HepG2 (cell line): ENCODE measurements at regions not wholly inside any gene's neighbourhood (a gene's known extent, or its start where the extent isn't known, plus 50 kb on each side); places are given as distances from the start of the nearest gene placed in this dataset.

Experiments used
- ATAC-seq: fragments of 200-7000 bp; cut with Tn5 transposase; 3 replicates; pipeline ENCODE4 v1.9.1; 2020; ENCODE audit warnings: mild to moderate bottlenecking, moderate library complexity
- BruUV-seq: library from RNA; stranded (reverse); fragments of 400-500 nt; replicated peaks from 2 replicates; lab custom pipeline; 2021; lab: Mats Ljungman, UMichigan
- CTCF ChIA-PET: fragments of 300-600 bp; formaldehyde crosslinking; extraction: SDS; loops from one replicate; lab custom pipeline; 2021; ENCODE audit warnings: low total read pairs, inconsistent platforms, low intra/inter-chr PET ratio; lab: Yijun Ruan, JAX
- POLR2A ChIA-PET: fragments of 350-600 bp; sonication (Branson Sonifier 250); formaldehyde crosslinking; loops from one replicate; lab custom pipeline; 2020; ENCODE audit warnings: antibody characterized with exemption, inconsistent platforms; lab: Yijun Ruan, JAX
- DNase-seq: peaks from one replicate; pipeline ENCODE4 v3.0.0-alpha.2; 2015; ENCODE audit warnings: low spot score
- FAIRE-seq: peaks from 3 replicates; lab custom pipeline; 2011; peaks lifted over from hg19 to GRCh38; lab: Jason Lieb, UNC
- H2AFZ ChIP-seq: one replicate; pipeline ENCODE4 v1.6.1; 2011; ENCODE audit warnings: low read length, inconsistent platforms
- H3K27ac ChIP-seq: fragments of 300-600 bp; 3 replicates; pipeline ENCODE4 v1.8.0; 2011; ENCODE audit warnings: mixed run types, mild to moderate bottlenecking, mixed read lengths, low read length, inconsistent platforms; ENCODE audit not compliant: insufficient read depth; ENCODE audit errors: extremely low read length
- H3K27me3 ChIP-seq, 2 experiments: fragments of 200-600 bp in 1 of 2; 2 replicates in 1 of 2; 3 replicates in 1 of 2; pipeline versions ENCODE4 v1.6.0 to v1.8.0; 2011; ENCODE audit warnings: low read length in 2 of 2, mild to moderate bottlenecking in 2 of 2, moderate library complexity in 2 of 2, inconsistent platforms in 1 of 2; ENCODE audit not compliant: insufficient read depth in 2 of 2, control insufficient read depth in 1 of 2
- H3K36me3 ChIP-seq, 2 experiments: fragments of 200-600 bp in 1 of 2; replicated peaks in 1 of 2; 2 replicates in 1 of 2; 3 replicates in 1 of 2; pipeline versions ENCODE4 v1.5.1 to v1.8.0; 2011; ENCODE audit warnings: low read length in 2 of 2, inconsistent platforms in 1 of 2; ENCODE audit not compliant: insufficient read depth in 2 of 2, control insufficient read depth in 1 of 2
- H3K4me1 ChIP-seq: 2 replicates; pipeline ENCODE4 v1.5.1; 2012; ENCODE audit warnings: low read length, inconsistent platforms; ENCODE audit not compliant: insufficient read depth
- H3K4me2 ChIP-seq: 2 replicates; pipeline ENCODE4 v1.6.0; 2011; ENCODE audit warnings: low read depth, low read length, inconsistent platforms
- H3K4me3 ChIP-seq, 3 experiments: fragments of 200-600 bp in 1 of 3; sonication (generic), shearing (Covaris generic) in 1 of 3; replicated peaks in 1 of 3; 2 replicates each; pipeline ENCODE4 v1.5.1; 2011 to 2016; ENCODE audit warnings: low read length in 3 of 3, inconsistent platforms in 2 of 3, low read depth in 2 of 3, mild to moderate bottlenecking in 2 of 3, control low read depth in 1 of 3, mixed read lengths in 1 of 3; ENCODE audit not compliant: insufficient read depth in 1 of 3
- H3K79me2 ChIP-seq: one replicate; pipeline ENCODE4 v1.6.1; 2011; ENCODE audit warnings: low read length, inconsistent platforms; ENCODE audit not compliant: insufficient read depth
- H3K9ac ChIP-seq: 2 replicates; pipeline ENCODE4 v1.6.0; 2011; ENCODE audit warnings: mild to moderate bottlenecking, low read depth, low read length, inconsistent platforms; ENCODE audit not compliant: insufficient read depth
- H3K9me3 ChIP-seq: 2 replicates; pipeline ENCODE4 v1.5.1; 2012; ENCODE audit warnings: mild to moderate bottlenecking, low read length
- H4K20me1 ChIP-seq: 2 replicates; pipeline ENCODE4 v1.6.0; 2011; ENCODE audit warnings: inconsistent platforms, mild to moderate bottlenecking, low read length, moderate library complexity; ENCODE audit not compliant: insufficient read depth
- CAMTA2 ChIP-seq: sonication (generic); formaldehyde crosslinking; IDR thresholded peaks from 2 replicates; pipeline ENCODE4 v1.4.0; 2020; ENCODE audit warnings: mild to moderate bottlenecking, missing genetic modification reagents, borderline replicate concordance
- CEBPB ChIP-seq: IDR thresholded peaks from 2 replicates; pipeline ENCODE4 v1.6.1; 2011; ENCODE audit warnings: low read depth, low read length, improper control_type of control experiment, borderline replicate concordance
- SAP130 ChIP-seq: IDR thresholded peaks from 2 replicates; pipeline ENCODE4 v1.6.1; 2016; ENCODE audit warnings: low read depth
- SYNCRIP ChIP-seq: fragments of 200-400 bp; formaldehyde crosslinking; IDR thresholded peaks from 2 replicates; pipeline ENCODE4 v1.6.1; 2018; ENCODE audit warnings: mild to moderate bottlenecking, low read depth, low read length; ENCODE audit not compliant: insufficient read depth
- U2AF2 ChIP-seq: fragments of 200-400 bp; formaldehyde crosslinking; IDR thresholded peaks from 2 replicates; pipeline ENCODE4 v1.6.1; 2017; ENCODE audit warnings: low read depth, mild to moderate bottlenecking, low read length
- ZMAT5 ChIP-seq: sonication (generic); formaldehyde crosslinking; IDR thresholded peaks from 2 replicates; pipeline ENCODE4 v1.5.0; 2020; ENCODE audit warnings: mild to moderate bottlenecking, low read depth, missing genetic modification reagents, borderline replicate concordance
- ZNF138 ChIP-seq: sonication (generic); formaldehyde crosslinking; IDR thresholded peaks from 2 replicates; pipeline ENCODE4 v1.5.0; 2020; ENCODE audit warnings: mild to moderate bottlenecking, low read depth, missing genetic modification reagents
- ZNF589 ChIP-seq: sonication (generic); formaldehyde crosslinking; conservative IDR thresholded peaks from 2 replicates; pipeline ENCODE4 v1.8.0; 2022; ENCODE audit warnings: mild to moderate bottlenecking, moderate library complexity, missing genetic modification reagents
- WGBS: methylation state at CpG from one replicate; pipeline ENCODE4 v1.1.6; 2017; ENCODE audit warnings: low lambda C conversion rate; 5-methylcytosine and 5-hydroxymethylcytosine counted together
- in situ Hi-C: cut with HindIII; loops from 2 replicates; pipeline ENCODE4 v1.10.0; 2017; ENCODE audit warnings: low pct_unique_long_range_greater_than_20kb; ENCODE audit not compliant: extremely low pct_ligation_motif_present
- intact Hi-C: fragments of 100-400 bp; cut with micrococcal nuclease; formaldehyde crosslinking; loops from one replicate; pipeline ENCODE4 v1.10.0; 2022; ENCODE audit not compliant: unreplicated experiment
- TF ChIP-seq, protein P1 (sequence below): sonication (generic); formaldehyde crosslinking; IDR thresholded peaks from 2 replicates; pipeline ENCODE4 v1.4.0; 2020; ENCODE audit warnings: mild to moderate bottlenecking, missing genetic modification reagents
- TF ChIP-seq, protein P2 (sequence below): sonication (generic); formaldehyde crosslinking; IDR thresholded peaks from 2 replicates; pipeline ENCODE4 v1.9.0; 2021; ENCODE audit warnings: missing genetic modification reagents, borderline replicate concordance

- ATAC-seq (no peak), DNase-seq (no peak), FAIRE-seq (no peak)
- 14% methylated on average over 1 of the region's 1 CpG for WGBS
- Histone ChIP-seq H3K27ac (no peak overlapping the region), H3K9ac (no peak overlapping the region), H3K79me2 (no peaks in the 10 kb centered on the region), H2AFZ (no peak overlapping the region), H3K4me2 (no peak overlapping the region), H3K36me3 (no peaks in the 10 kb centered on the region), H3K4me1 (no peaks in the 10 kb centered on the region), H3K27me3 (peaks cover 0 to 7% of the 10 kb centered on the region in 2 experiments; a peak in 1 of 5 replicates), H3K9me3 (no peaks in the 10 kb centered on the region), H3K4me3 (no peak overlapping the region), H4K20me1 (no peaks in the 10 kb centered on the region)
- intact Hi-C loops (no loop called here), in situ Hi-C loops (no loop called here)
- ChIA-PET CTCF (no interaction called here), POLR2A (no interaction called here)
- no peak for TF ChIP-seq U2AF2
- TF ChIP-seq, protein P1, sequence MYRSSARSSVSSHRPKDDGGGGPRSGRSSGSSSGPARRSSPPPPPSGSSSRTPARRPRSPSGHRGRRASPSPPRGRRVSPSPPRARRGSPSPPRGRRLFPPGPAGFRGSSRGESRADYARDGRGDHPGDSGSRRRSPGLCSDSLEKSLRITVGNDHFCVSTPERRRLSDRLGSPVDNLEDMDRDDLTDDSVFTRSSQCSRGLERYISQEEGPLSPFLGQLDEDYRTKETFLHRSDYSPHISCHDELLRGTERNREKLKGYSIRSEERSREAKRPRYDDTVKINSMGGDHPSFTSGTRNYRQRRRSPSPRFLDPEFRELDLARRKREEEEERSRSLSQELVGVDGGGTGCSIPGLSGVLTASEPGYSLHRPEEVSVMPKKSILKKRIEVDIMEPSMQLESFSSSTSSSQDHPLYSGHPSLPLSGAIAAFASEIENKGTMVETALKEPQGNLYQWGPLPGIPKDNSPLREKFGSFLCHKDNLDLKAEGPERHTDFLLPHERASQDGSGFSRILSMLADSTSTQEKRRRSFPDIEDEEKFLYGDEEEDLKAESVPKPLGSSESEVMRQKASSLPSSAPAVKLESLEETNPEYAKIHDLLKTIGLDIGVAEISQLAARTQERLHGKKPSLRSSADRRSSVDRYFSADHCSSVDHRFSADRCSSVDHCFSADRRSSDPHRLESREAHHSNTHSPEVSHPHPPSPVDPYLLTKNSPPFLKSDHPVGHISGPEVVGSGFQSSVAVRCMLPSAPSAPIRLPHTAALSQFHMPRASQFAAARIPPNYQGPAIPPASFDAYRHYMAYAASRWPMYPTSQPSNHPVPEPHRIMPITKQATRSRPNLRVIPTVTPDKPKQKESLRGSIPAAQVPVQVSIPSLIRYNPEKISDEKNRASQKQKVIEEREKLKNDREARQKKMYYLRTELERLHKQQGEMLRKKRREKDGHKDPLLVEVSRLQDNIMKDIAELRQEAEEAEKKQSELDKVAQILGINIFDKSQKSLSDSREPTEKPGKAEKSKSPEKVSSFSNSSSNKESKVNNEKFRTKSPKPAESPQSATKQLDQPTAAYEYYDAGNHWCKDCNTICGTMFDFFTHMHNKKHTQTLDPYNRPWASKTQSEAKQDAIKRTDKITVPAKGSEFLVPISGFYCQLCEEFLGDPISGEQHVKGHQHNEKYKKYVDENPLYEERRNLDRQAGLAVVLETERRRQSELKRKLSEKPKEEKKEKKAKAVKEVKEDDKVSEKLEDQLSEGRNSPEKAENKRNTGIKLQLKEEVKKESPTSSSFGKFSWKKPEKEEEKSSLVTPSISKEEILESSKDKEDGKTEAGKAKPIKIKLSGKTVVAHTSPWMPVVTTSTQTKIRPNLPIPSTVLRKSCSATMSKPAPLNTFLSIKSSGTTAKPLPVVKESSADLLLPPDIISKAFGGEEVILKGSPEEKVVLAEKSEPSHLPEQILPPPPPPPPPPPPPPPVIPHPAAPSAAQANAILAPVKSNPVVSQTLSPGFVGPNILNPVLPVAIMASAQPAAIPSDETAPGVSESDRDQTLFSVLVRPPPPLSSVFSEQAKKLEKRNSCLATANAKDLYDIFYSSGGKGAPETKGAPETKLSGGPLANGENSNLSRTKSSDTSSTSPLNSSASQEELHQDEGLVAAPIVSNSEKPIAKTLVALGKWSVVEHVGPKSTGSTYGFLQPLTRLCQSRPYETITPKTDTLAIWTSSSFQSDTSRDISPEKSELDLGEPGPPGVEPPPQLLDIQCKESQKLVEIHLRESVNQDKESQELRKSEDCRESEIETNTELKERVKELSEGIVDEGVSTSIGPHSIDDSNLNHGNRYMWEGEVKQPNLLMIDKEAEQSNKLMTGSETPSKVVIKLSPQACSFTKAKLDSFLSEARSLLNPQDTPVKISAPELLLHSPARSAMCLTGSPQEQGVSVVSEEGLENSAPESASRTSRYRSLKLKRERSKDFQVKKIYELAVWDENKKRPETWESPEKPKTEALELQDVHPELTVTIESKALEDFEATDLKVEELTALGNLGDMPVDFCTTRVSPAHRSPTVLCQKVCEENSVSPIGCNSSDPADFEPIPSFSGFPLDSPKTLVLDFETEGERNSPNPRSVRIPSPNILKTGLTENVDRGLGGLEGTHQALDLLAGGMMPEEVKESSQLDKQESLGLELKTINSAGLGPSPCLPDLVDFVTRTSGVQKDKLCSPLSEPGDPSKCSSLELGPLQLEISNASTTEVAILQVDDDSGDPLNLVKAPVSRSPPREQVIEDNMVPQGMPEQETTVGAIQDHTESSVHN (CRISPR knock-in tag): no peak
- TF ChIP-seq, protein P2, sequence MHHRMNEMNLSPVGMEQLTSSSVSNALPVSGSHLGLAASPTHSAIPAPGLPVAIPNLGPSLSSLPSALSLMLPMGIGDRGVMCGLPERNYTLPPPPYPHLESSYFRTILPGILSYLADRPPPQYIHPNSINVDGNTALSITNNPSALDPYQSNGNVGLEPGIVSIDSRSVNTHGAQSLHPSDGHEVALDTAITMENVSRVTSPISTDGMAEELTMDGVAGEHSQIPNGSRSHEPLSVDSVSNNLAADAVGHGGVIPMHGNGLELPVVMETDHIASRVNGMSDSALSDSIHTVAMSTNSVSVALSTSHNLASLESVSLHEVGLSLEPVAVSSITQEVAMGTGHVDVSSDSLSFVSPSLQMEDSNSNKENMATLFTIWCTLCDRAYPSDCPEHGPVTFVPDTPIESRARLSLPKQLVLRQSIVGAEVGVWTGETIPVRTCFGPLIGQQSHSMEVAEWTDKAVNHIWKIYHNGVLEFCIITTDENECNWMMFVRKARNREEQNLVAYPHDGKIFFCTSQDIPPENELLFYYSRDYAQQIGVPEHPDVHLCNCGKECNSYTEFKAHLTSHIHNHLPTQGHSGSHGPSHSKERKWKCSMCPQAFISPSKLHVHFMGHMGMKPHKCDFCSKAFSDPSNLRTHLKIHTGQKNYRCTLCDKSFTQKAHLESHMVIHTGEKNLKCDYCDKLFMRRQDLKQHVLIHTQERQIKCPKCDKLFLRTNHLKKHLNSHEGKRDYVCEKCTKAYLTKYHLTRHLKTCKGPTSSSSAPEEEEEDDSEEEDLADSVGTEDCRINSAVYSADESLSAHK (CRISPR knock-in tag): no peak
- TF ChIP-seq ZMAT5 (CRISPR knock-in tag): no peak
- no peak for TF ChIP-seq CAMTA2
- no peak for TF ChIP-seq ZNF589 (CRISPR knock-in tag)
- TF ChIP-seq SAP130: no peak
- TF ChIP-seq SYNCRIP: no peak
- no peak for TF ChIP-seq ZNF138 (CRISPR knock-in tag)
- TF ChIP-seq CEBPB: no peak
- no TSS peak for BruUV-seq
Observed at GRCh38 chr4:41475402-41475801, 62.6 kb upstream of the LIMCH1 start.
